Smooth muscle cell (in vitro differentiated cells): ENCODE measurements at regions not wholly inside any gene's neighbourhood (a gene's known extent, or its start where the extent isn't known, plus 50 kb on each side); places are given as distances from the start of the nearest gene placed in this dataset.
A peak's percentile ranks its signal among the peaks of the same experiment; 100 is the strongest.
"Not testable (repeated sequence)": the region's sequence is repeated elsewhere in the genome, so short reads cannot be mapped to it uniquely, and the experiment has no call there.

Source experiments
- DNase-seq: peaks from one replicate; lab custom pipeline; 2025; ENCODE audit not compliant: unreplicated experiment; lab: John Stamatoyannopoulos, UW
- H2AFZ ChIP-seq: fragments of 200-600 bp; sonication (generic); 2 replicates; pipeline ENCODE4 v1.6.0; 2016; ENCODE audit warnings: antibody characterized with exemption, low read depth, mild to moderate bottlenecking
- H3F3A ChIP-seq: fragments of 200-600 bp; sonication (generic); 2 replicates; pipeline ENCODE4 v1.6.0; 2017; ENCODE audit warnings: antibody characterized with exemption, low read depth
- H3K27ac ChIP-seq: fragments of 200-600 bp; sonication (generic); 2 replicates; pipeline ENCODE4 v1.5.1; 2016; ENCODE audit warnings: low read depth, mild to moderate bottlenecking
- H3K27me3 ChIP-seq: fragments of 200-600 bp; sonication (generic); 2 replicates; pipeline ENCODE4 v1.6.1; 2016; ENCODE audit warnings: low read depth, mild to moderate bottlenecking
- H3K36me3 ChIP-seq: fragments of 200-600 bp; sonication (generic); 2 replicates; pipeline ENCODE4 v1.5.1; 2016; ENCODE audit warnings: low read depth
- H3K4me1 ChIP-seq: fragments of 200-600 bp; sonication (generic); 2 replicates; pipeline ENCODE4 v1.5.1; 2016; ENCODE audit warnings: low read depth
- H3K4me2 ChIP-seq: fragments of 200-600 bp; sonication (generic); 2 replicates; pipeline ENCODE4 v1.6.0; 2016; ENCODE audit warnings: mild to moderate bottlenecking
- H3K4me3 ChIP-seq: fragments of 200-600 bp; sonication (generic); 2 replicates; pipeline ENCODE4 v1.5.1; 2016; ENCODE audit warnings: mild to moderate bottlenecking
- H3K79me2 ChIP-seq: fragments of 200-600 bp; sonication (generic); 2 replicates; pipeline ENCODE4 v1.6.0; 2016; ENCODE audit warnings: low read depth, mild to moderate bottlenecking
- H3K9ac ChIP-seq: fragments of 200-600 bp; sonication (generic); 2 replicates; pipeline ENCODE4 v1.6.0; 2016; ENCODE audit warnings: low read depth
- H3K9me3 ChIP-seq: fragments of 200-600 bp; sonication (generic); replicated peaks from 2 replicates; pipeline ENCODE4 v1.5.1; 2016; ENCODE audit warnings: low read depth
- H4K20me1 ChIP-seq: fragments of 200-600 bp; sonication (generic); 2 replicates; pipeline ENCODE4 v1.6.0; 2016; ENCODE audit warnings: low read depth
- CTCF ChIP-seq: fragments of 200-600 bp; sonication (generic); IDR thresholded peaks from 2 replicates; pipeline ENCODE4 v1.5.1; 2017; ENCODE audit warnings: borderline replicate concordance, mild to moderate bottlenecking, antibody characterized with exemption; ENCODE audit not compliant: insufficient read depth, poor library complexity, severe bottlenecking
- WGBS: methylation state at CpG from one replicate; pipeline ENCODE4 v1.1.7; 2016; ENCODE audit warnings: low lambda C conversion rate; 5-methylcytosine and 5-hydroxymethylcytosine counted together

- H3K36me3 ChIP-seq: no peaks in the 10 kb centered on the region
- H3K4me3 ChIP-seq: no peak overlapping the region
- H4K20me1 ChIP-seq: no peaks in the 10 kb centered on the region
- no peak overlapping the region for H3K4me2 ChIP-seq
- WGBS: 87% methylated on average over 2 of the region's 2 CpGs
- H3K4me1 ChIP-seq: no peaks in the 10 kb centered on the region
- H3K9me3 ChIP-seq: no peaks in the 10 kb centered on the region
- no peak for TF ChIP-seq CTCF
- H3K27ac ChIP-seq: no peak overlapping the region
- H3K79me2 ChIP-seq: no peaks in the 10 kb centered on the region
- no peak for DNase-seq
- H2AFZ ChIP-seq: no peak overlapping the region
- no peak overlapping the region for H3K9ac ChIP-seq
- no peaks in the 10 kb centered on the region for H3F3A ChIP-seq
- H3K27me3 ChIP-seq: no peaks in the 10 kb centered on the region
Observed at GRCh38 chr12:29023436-29024076, 125.5 kb upstream of the FAR2 start.

GRCh38 chr12:29024117-29024516, 125.0 kb upstream of the FAR2 start:
- Histone ChIP-seq H3K36me3 (no peaks in the 10 kb centered on the region), H3K27ac (no peak overlapping the region), H3K79me2 (no peaks in the 10 kb centered on the region), H3K4me2 (no peak overlapping the region), H3K9ac (no peak overlapping the region), H3K27me3 (no peaks in the 10 kb centered on the region), H4K20me1 (no peaks in the 10 kb centered on the region), H3K9me3 (no peaks in the 10 kb centered on the region), H3K4me3 (no peak overlapping the region), H3F3A (no peaks in the 10 kb centered on the region), H3K4me1 (no peaks in the 10 kb centered on the region), H2AFZ (no peak overlapping the region)
- WGBS: 58% methylated on average over 1 of the region's 1 CpG
- no peak for DNase-seq
- TF ChIP-seq CTCF: peak; percentile 29

GRCh38 chr12:29025937-29026336, 123.1 kb upstream of the FAR2 start:
- no peak for DNase-seq
- Histone ChIP-seq H3K36me3 (no peaks in the 10 kb centered on the region), H3K4me2 (no peak overlapping the region), H4K20me1 (no peaks in the 10 kb centered on the region), H3K4me3 (no peak overlapping the region), H3K9me3 (no peaks in the 10 kb centered on the region), H3F3A (no peaks in the 10 kb centered on the region), H3K27ac (no peak overlapping the region), H3K4me1 (no peaks in the 10 kb centered on the region), H3K9ac (no peak overlapping the region), H2AFZ (no peak overlapping the region), H3K27me3 (no peaks in the 10 kb centered on the region), H3K79me2 (no peaks in the 10 kb centered on the region)
- WGBS: 100% methylated on average over 2 of the region's 2 CpGs
- no peak for TF ChIP-seq CTCF

GRCh38 chr12:29026419-29026818, 122.7 kb upstream of the FAR2 start:
- DNase-seq: no peak
- Histone ChIP-seq H3K27me3 (no peaks in the 10 kb centered on the region), H4K20me1 (no peaks in the 10 kb centered on the region), H3K36me3 (no peaks in the 10 kb centered on the region), H3K4me2 (no peak overlapping the region), H3K9me3 (no peaks in the 10 kb centered on the region), H3K27ac (no peak overlapping the region), H3K79me2 (no peaks in the 10 kb centered on the region), H3K9ac (no peak overlapping the region), H3K4me1 (no peaks in the 10 kb centered on the region), H3F3A (no peaks in the 10 kb centered on the region), H3K4me3 (no peak overlapping the region), H2AFZ (no peak overlapping the region)
- no peak for TF ChIP-seq CTCF
- WGBS: 32% methylated on average over 4 of the region's 4 CpGs

- H3K27me3 ChIP-seq, H3K4me1 ChIP-seq, H2AFZ ChIP-seq, DNase-seq, H3K4me3 ChIP-seq, H4K20me1 ChIP-seq, H3F3A ChIP-seq, H3K9me3 ChIP-seq, H3K4me2 ChIP-seq, H3K36me3 ChIP-seq, H3K9ac ChIP-seq, H3K79me2 ChIP-seq, H3K27ac ChIP-seq: not testable (repeated sequence)
- 95% methylated on average over 8 of the region's 8 CpGs for WGBS
Observed at GRCh38 chr12:29029484-29029883, 119.6 kb upstream of the FAR2 start.
